NCI-H2029 treated with DMSO at 0.1 percent for 48 hours (cell line): ENCODE measurements at regions not wholly inside any gene's neighbourhood (a gene's known extent, or its start where the extent isn't known, plus 50 kb on each side); places are given as distances from the start of the nearest gene placed in this dataset.
A peak's percentile ranks its signal among the peaks of the same experiment; 100 is the strongest.

Source experiments
- DNase-seq: peaks from one replicate; lab custom pipeline; 2025; lab: John Stamatoyannopoulos, UW

GRCh38 chr7:67553378-67553777, 556.7 kb downstream of the TYW1 start:
- peak; percentile 42 for DNase-seq

DNA sequence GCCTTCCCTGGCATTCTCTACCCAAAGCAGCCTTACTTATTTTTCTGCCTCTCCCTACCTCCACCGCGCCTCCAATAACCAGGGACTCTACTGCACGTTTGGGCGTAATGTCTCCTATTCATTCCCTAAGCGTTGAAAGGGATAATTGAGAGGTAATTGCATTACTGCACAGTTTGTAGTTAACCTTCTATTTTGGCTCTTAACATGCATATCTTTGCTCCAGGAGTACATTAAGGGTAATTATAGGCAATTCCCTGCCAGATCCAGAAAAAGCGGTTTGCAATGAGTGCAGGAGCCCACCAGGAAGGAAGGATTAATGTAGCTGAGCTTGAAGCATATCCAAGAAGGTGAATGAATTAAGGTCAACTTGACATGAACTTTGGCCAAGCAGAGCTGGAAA, 558.4 kb downstream of the TYW1 start:
- no peak for DNase-seq

GRCh38 chr7:67564959-67565358, 568.3 kb downstream of the TYW1 start:
- DNase-seq = no peak

GRCh38 chr7:67566101-67566500, 569.5 kb downstream of the TYW1 start:
- no peak for DNase-seq

- no peak for DNase-seq
These were observed 574.5 kb downstream of the TYW1 start for GRCh38 chr7:67571026-67571545.

DNA sequence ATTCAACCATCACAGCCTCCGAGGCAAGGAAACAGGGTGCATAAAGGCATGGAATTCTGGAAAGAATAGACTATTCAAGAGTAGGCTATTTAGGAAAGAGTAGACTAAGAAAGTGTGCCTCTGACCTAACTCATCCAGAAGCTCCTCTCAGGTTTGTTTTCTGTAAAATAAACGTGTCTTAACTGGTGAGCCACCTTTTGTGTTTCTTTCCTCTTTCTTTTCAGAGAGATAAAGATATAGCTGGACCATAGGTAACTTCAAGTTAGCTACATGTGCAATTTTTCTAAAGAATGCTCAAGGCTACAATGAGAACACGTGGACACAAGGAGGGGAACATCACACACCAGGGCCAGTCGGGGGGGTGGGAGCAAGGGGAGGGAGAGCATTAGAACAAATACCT, 577.0 kb downstream of the TYW1 start:
- no peak for DNase-seq

DNA sequence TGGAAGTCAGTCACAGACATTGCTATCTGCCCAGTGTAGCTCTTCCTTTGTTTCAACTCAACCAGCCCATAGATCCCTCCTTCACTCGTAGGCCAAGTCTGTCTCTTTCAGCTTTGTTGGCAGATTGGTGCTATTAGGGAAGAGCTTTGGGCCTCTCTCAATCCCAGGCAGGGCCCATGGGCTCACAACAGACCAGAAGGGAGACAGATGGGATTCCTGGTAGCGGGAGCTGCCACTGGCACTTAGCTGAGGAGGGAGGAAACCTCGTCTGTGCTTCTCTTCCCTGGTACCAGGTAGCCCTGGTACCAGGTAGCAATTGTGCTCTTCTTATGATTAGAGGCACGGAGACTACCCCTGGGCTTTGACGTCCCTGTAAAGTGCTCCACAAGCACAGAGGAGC, 592.0 kb downstream of the TYW1 start:
- no peak for DNase-seq

DNA sequence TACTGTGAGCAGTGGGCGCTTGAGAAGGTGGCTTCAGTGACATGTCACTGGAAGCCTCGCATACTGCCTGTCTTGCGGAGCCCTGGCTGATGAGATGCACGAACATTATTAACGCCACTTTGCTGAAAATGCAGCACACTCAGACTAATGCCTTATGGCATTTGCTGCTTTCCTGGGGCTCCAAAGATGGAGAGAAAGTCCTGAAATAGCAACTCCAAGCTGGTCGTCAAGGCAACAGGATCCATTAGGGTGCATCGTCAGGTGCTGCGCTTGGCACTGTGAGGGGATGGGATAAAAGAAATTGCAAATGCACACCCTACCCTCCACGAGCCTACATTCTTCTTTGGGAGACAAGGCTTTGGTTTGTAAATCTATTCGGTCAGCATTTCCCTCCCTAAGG, 592.5 kb downstream of the TYW1 start:
- no peak for DNase-seq

- DNase-seq = no peak
These were observed 594.0 kb downstream of the TYW1 start for GRCh38 chr7:67590649-67591048.

DNA sequence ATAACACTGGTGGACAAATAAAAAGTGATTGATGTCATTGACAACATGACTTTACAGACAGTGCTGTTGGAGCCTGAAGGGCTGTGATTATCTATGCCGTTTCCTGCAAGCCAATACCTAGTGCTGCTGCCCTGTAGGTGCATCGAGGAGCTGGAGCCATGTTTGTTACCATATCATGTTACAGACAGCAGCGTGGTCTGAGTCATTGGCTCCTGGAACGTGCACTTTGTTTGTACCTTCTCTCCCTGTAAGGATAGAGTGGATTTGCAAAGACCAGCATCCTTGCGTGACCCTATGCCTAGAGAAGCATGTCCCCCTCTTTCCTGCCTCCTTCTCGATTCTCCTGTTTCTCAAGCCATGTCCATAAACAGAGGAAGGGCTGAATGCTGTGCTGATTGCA, 597.2 kb downstream of the TYW1 start:
- peak; percentile 89 for DNase-seq

GRCh38 chr7:67595431-67596180, 599.0 kb downstream of the TYW1 start:
- no peak for DNase-seq

GRCh38 chr7:67597161-67597560, 600.5 kb downstream of the TYW1 start:
- no peak for DNase-seq

GRCh38 chr7:67598469-67598868, 601.8 kb downstream of the TYW1 start:
- no peak for DNase-seq

GRCh38 chr7:67599331-67600062, 602.9 kb downstream of the TYW1 start:
- no peak for DNase-seq

GRCh38 chr7:67602246-67602887, 605.7 kb downstream of the TYW1 start:
- no peak for DNase-seq

DNA sequence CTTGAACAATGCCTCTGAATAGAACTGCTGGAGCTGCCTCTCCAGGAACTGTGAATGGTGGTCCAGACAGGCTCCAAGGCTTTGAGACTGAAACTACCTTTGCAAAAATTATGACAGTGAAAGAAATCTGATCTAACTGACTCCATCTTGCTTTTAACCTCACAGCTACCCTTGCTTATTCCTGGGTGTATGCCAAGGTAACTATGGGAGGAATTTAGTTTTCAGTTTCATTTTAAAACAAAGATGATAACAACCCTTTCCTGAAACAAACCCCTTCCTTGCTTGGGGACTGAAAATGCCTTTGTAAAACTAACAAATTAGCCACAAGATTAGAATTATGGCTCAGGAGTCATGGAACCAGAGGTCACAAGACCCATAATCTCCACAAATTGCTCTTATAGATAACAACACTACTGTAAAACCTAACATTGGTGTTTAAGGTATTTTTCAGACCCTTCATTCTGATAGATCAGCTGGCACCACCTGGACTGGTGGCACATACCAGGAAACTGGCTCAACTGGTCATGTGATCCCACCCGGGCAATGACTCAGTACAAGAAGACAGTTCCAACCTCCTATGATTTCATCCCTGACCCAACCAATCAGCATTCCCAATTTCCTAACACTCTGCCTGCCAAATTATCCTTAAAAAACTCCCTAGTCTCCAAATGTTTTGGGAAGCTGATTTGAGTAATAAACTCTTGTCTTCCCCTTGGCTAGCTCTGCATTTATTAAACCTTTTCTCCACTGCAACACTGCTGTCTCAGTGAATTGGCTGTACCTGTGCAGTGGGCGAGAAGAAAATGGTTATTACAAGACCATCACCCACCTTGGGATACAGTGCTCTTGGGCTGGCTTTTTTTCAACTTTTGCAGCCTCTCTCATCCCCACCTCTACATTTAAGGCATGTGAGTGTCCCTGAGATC, 608.1 kb downstream of the TYW1 start:
- DNase-seq = peak; percentile 49

DNA sequence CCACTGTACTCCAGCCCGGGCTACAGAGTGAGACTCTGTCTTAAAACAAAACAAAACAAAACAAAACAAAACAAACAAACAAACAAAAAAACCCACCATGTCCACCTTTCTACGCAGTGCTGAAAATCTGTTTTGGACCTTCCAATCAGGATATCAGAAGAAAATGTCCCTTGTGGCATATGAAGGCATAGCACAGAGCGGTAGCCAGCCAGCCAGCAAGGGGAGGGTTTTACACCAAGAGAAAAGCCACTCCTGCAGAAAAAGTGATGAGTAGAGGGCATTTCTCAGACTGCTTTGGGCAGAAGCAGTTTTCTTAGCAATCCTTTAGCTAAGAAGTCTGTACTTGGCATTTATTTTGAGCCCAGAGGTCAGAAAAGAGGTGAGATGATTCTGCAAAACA, 612.2 kb downstream of the TYW1 start:
- DNase-seq = no peak

- DNase-seq = no peak
These were observed 614.3 kb downstream of the TYW1 start for GRCh38 chr7:67610897-67611296.

DNA sequence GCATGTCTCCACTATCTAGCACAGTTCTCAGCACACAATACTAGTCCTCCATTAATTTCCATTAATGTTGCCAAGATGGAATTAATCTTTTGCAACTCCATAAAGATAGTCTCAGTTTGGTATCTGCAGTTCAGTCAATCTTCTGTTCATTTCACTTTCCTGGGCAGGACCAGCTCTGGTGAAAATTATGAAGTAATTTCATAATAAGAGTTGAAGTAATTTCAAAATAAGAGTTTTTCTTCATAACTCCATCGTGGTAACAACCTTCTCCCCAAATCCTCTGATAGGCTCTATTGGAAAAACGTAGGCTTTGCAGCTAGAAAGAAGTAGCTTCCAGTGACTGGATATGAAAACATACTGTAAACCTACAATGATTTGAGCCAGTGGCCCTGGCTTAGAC, 618.2 kb downstream of the TYW1 start:
- no peak for DNase-seq

DNA sequence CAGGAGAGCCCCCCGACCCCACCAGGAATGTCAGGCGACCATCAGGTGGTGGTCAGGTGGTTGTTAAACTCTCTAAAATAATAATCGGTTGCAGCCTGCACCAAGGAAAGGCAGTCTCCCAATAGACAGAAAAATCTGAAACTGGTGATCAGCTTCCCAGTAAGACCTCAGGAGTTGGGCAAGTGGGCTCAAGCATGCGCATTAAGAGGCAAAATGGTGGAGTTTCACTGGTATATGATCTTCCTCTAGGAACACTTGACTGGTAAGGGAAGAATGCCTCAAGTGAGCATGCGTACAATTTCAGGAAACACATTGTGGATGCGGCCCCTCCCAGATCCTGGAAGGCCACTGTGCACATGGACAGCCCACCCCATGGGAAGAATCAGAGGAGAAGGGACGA, 619.9 kb downstream of the TYW1 start:
- no peak for DNase-seq

DNA sequence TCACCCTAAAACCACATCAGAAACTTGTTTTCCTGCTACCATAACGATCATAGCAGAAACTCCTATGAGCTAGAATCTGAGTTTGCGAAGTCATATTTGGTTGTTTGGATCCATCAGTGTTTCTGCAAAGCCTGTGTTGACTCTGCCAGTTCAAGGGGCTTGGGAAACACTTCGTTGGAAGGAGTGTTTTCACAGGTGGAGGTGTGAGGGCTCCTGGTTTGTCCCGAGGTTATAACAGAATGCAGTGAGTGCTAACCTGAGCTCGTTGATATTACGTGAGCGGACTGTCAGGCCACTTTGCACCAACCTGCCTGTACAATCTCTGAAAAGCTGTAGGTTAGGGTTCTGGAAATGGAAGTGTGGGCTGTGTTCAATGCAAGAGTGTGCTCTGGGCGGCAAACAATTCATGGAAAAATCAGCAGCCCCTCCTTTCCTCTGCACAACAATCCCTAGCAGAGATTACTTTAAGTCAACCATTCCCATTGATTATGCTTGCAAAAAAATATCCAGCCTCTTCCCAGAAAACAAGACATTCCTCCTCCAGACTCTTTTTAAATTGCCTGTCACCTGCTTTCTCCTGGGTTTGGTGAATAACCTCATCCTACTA, 622.0 kb downstream of the TYW1 start:
- DNase-seq = peak; percentile 41
